ENCODE measurements at regions not wholly inside any gene's neighbourhood (a gene's known extent, or its start where the extent isn't known, plus 50 kb on each side); places are given as distances from the start of the nearest gene placed in this dataset.

DNA sequence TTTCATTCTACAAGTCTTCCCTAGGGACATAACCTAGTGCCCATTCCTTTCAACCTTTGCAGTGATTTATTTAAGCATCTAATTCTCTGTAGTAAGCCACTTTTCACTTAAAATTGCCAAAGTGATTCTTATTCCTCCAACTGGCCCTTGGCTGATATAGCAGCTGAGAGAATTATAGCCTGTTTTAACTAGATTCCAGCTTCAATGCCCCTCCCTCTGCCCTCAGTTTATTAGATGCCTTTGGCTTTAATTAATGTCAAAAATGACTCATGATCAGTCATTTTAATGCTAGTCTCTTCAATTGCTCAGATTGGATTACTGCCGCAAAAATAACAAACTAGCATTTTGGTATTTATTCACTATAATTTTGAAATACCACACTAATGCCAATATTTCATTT lies 145.4 kb upstream of the KCTD3 start:
- Mint-ChIP-seq H3K9me3 (no peaks in the 10 kb centered on the region), H3K36me3 (ENCODE audit: low read depth) (peaks cover 6% of the 10 kb centered on the region), H3K27me3 (ENCODE audit: insufficient read depth) (no peaks in the 10 kb centered on the region), H3K4me1 (peaks cover 21% of the 10 kb centered on the region), H3K27ac (no peak overlapping the region), H3K4me3 (no peak overlapping the region)
- WGBS, 2 experiments (ENCODE audit: insufficient coverage in 1 of 2, insufficient read length in 1 of 2), result 100% methylated on average over 1 of the region's 1 CpG
- TF ChIP-seq, protein P1, sequence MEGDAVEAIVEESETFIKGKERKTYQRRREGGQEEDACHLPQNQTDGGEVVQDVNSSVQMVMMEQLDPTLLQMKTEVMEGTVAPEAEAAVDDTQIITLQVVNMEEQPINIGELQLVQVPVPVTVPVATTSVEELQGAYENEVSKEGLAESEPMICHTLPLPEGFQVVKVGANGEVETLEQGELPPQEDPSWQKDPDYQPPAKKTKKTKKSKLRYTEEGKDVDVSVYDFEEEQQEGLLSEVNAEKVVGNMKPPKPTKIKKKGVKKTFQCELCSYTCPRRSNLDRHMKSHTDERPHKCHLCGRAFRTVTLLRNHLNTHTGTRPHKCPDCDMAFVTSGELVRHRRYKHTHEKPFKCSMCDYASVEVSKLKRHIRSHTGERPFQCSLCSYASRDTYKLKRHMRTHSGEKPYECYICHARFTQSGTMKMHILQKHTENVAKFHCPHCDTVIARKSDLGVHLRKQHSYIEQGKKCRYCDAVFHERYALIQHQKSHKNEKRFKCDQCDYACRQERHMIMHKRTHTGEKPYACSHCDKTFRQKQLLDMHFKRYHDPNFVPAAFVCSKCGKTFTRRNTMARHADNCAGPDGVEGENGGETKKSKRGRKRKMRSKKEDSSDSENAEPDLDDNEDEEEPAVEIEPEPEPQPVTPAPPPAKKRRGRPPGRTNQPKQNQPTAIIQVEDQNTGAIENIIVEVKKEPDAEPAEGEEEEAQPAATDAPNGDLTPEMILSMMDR (conservative IDR thresholded peaks at IDR 0.05), result no peak
- Histone ChIP-seq H3K9me3 (ENCODE audit: control insufficient read depth, low read length) (no peaks in the 10 kb centered on the region), H3K27ac (ENCODE audit: low read depth, low read length) (no peak overlapping the region), H3K36me3 (ENCODE audit: control insufficient read depth, insufficient read depth, low read length) (no peaks in the 10 kb centered on the region), H3K27me3 (ENCODE audit: control insufficient read depth, insufficient read depth, low read length, poor library complexity, severe bottlenecking) (no peaks in the 10 kb centered on the region), H3K4me1 (ENCODE audit: control insufficient read depth, insufficient read depth, low read length) (no peaks in the 10 kb centered on the region), H3K4me3 (ENCODE audit: low read length) (no peak overlapping the region), H3K9ac (ENCODE audit: extremely low read depth, low read length, poor library complexity, severe bottlenecking) (no peak overlapping the region)
- DNase-seq, result no peak

DNA sequence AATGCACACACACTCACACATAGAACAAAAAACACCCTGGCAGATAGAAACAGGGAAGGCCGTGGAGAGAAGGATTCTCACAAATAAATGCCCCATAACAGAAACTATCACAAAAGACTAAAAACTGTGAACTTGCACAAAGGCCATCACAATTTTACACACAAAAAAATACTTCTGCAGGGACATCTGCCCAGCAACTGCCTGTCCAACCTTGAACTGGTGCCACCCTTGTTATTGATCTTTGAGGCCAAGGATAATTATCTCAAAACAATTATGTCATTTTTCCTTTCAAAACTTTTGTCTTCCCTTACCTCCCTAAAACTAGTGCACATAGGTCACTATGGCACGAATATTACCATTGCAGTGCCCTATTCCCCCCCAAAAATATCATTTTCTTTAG lies 143.8 kb upstream of the KCTD3 start:
- peaks cover 18% of the 10 kb centered on the region for H3K36me3 Mint-ChIP-seq (ENCODE audit: low read depth)
- Histone ChIP-seq H3K9ac (ENCODE audit: extremely low read depth, low read length, poor library complexity, severe bottlenecking) (no peak overlapping the region), H3K4me1 (ENCODE audit: control insufficient read depth, insufficient read depth, low read length) (no peaks in the 10 kb centered on the region), H3K36me3 (ENCODE audit: control insufficient read depth, insufficient read depth, low read length) (no peaks in the 10 kb centered on the region), H3K27me3 (ENCODE audit: control insufficient read depth, insufficient read depth, low read length, poor library complexity, severe bottlenecking) (no peaks in the 10 kb centered on the region), H3K27ac (ENCODE audit: low read depth, low read length) (no peak overlapping the region), H3K4me3 (ENCODE audit: low read length) (no peak overlapping the region), H3K9me3 (ENCODE audit: control insufficient read depth, low read length) (no peaks in the 10 kb centered on the region)
- peaks cover 12% of the 10 kb centered on the region for H3K9me3 Mint-ChIP-seq
- H3K4me3 Mint-ChIP-seq, result no peak overlapping the region
- no peak for DNase-seq
- H3K27ac Mint-ChIP-seq, result no peak overlapping the region
- no peaks in the 10 kb centered on the region for H3K27me3 Mint-ChIP-seq (ENCODE audit: insufficient read depth)
- 85 to 93% methylated on average over 2 of the region's 2 CpGs for WGBS, 2 experiments (ENCODE audit: insufficient coverage in 1 of 2, insufficient read length in 1 of 2)
- TF ChIP-seq, protein P1 (conservative IDR thresholded peaks at IDR 0.05), result no peak
- peaks cover 20% of the 10 kb centered on the region for H3K4me1 Mint-ChIP-seq

GRCh38 chr1:215425138-215425537 lies 142.0 kb upstream of the KCTD3 start:
- 93 to 94% methylated on average over 4 of the region's 4 CpGs for WGBS, 2 experiments (ENCODE audit: insufficient coverage in 1 of 2, insufficient read length in 1 of 2)
- H3K27me3 Mint-ChIP-seq (ENCODE audit: insufficient read depth), result no peaks in the 10 kb centered on the region
- Histone ChIP-seq H3K9ac (ENCODE audit: extremely low read depth, low read length, poor library complexity, severe bottlenecking) (no peak overlapping the region), H3K27me3 (ENCODE audit: control insufficient read depth, insufficient read depth, low read length, poor library complexity, severe bottlenecking) (no peaks in the 10 kb centered on the region), H3K36me3 (ENCODE audit: control insufficient read depth, insufficient read depth, low read length) (no peaks in the 10 kb centered on the region), H3K4me3 (ENCODE audit: low read length) (no peak overlapping the region), H3K9me3 (ENCODE audit: control insufficient read depth, low read length) (no peaks in the 10 kb centered on the region), H3K27ac (ENCODE audit: low read depth, low read length) (no peak overlapping the region), H3K4me1 (ENCODE audit: control insufficient read depth, insufficient read depth, low read length) (no peaks in the 10 kb centered on the region)
- H3K4me1 Mint-ChIP-seq, result peaks cover 10% of the 10 kb centered on the region
- H3K4me3 Mint-ChIP-seq, result no peak overlapping the region
- TF ChIP-seq, protein P1 (conservative IDR thresholded peaks at IDR 0.05), result no peak
- H3K36me3 Mint-ChIP-seq (ENCODE audit: low read depth), result peaks cover 22% of the 10 kb centered on the region
- no peak overlapping the region for H3K27ac Mint-ChIP-seq
- peaks cover 17% of the 10 kb centered on the region for H3K9me3 Mint-ChIP-seq
- DNase-seq, result no peak

Measured in endodermal cell (in vitro differentiated cells).